Neuronal stem cell (in vitro differentiated cells): ENCODE measurements at regions not wholly inside any gene's neighbourhood (a gene's known extent, or its start where the extent isn't known, plus 50 kb on each side); places are given as distances from the start of the nearest gene placed in this dataset.
"Not testable (repeated sequence)": the region's sequence is repeated elsewhere in the genome, so short reads cannot be mapped to it uniquely, and the experiment has no call there.

Experiments
- DNase-seq: peaks from one replicate; pipeline ENCODE4 v3.0.0-alpha.2; 2013; ENCODE audit warnings: low spot score
- H2AFZ ChIP-seq: one replicate; pipeline ENCODE4 v1.6.1; 2013; ENCODE audit warnings: mild to moderate bottlenecking, low read length, inconsistent platforms
- H2AK5ac ChIP-seq: 2 replicates; pipeline ENCODE4 v1.6.1; 2013; ENCODE audit warnings: low read depth, mild to moderate bottlenecking, inconsistent platforms, low read length, moderate library complexity, mixed read lengths
- H2BK120ac ChIP-seq: 2 replicates; pipeline ENCODE4 v1.6.1; 2013; ENCODE audit warnings: low read depth, mild to moderate bottlenecking, inconsistent platforms, low read length, moderate library complexity, mixed read lengths
- H2BK12ac ChIP-seq: one replicate; pipeline ENCODE4 v1.6.1; 2013; ENCODE audit warnings: low read length, inconsistent platforms
- H2BK15ac ChIP-seq: 2 replicates; pipeline ENCODE4 v1.6.1; 2013; ENCODE audit warnings: mild to moderate bottlenecking, low read length, inconsistent platforms, mixed read lengths
- H2BK5ac ChIP-seq: one replicate; pipeline ENCODE4 v1.6.1; 2013; ENCODE audit warnings: inconsistent platforms, mild to moderate bottlenecking, low read length, moderate library complexity
- H3K14ac ChIP-seq: one replicate; pipeline ENCODE4 v1.6.1; 2013; ENCODE audit warnings: low read length, inconsistent platforms
- H3K18ac ChIP-seq: 2 replicates; pipeline ENCODE4 v1.6.1; 2013; ENCODE audit warnings: low read length, inconsistent platforms
- H3K23ac ChIP-seq: 2 replicates; pipeline ENCODE4 v1.6.1; 2013; ENCODE audit warnings: low read depth, mild to moderate bottlenecking, mixed read lengths, low read length, inconsistent platforms; ENCODE audit not compliant: poor library complexity
- H3K27ac ChIP-seq: replicated peaks from 3 replicates; pipeline ENCODE4 v1.5.1; 2013; ENCODE audit warnings: low read length, inconsistent platforms
- H3K27me3 ChIP-seq, 3 experiments: 2 replicates each; pipeline ENCODE4 v1.6.1; 2013; ENCODE audit warnings: low read length in 3 of 3, mild to moderate bottlenecking in 2 of 3, inconsistent platforms in 1 of 3, low read depth in 1 of 3, mixed read lengths in 1 of 3, moderate library complexity in 1 of 3; ENCODE audit not compliant: control insufficient read depth in 3 of 3, insufficient read depth in 3 of 3
- H3K36me3 ChIP-seq, 2 donors: replicated peaks in 1 of 2; 2 replicates each; pipeline ENCODE4 v1.6.1; 2013; ENCODE audit warnings: low read length in 2 of 2; ENCODE audit not compliant: control insufficient read depth in 2 of 2, insufficient read depth in 2 of 2
- H3K4ac ChIP-seq: 2 replicates; pipeline ENCODE4 v1.6.1; 2013; ENCODE audit warnings: inconsistent platforms, mild to moderate bottlenecking, low read length, moderate library complexity
- H3K4me1 ChIP-seq, 2 donors: 1 replicate in 1 of 2; 2 replicates in 1 of 2; pipeline ENCODE4 v1.6.1; 2013; ENCODE audit warnings: low read length in 2 of 2, low read depth in 1 of 2; ENCODE audit not compliant: control insufficient read depth in 2 of 2, insufficient read depth in 1 of 2
- H3K4me2 ChIP-seq: one replicate; pipeline ENCODE4 v1.6.1; 2013; ENCODE audit warnings: mild to moderate bottlenecking, low read length, inconsistent platforms; ENCODE audit not compliant: insufficient read depth, poor library complexity, severe bottlenecking
- H3K4me3 ChIP-seq, 2 donors: 2 replicates each; pipeline ENCODE4 v1.5.1; 2013; ENCODE audit warnings: low read length in 2 of 2, mild to moderate bottlenecking in 2 of 2, inconsistent platforms in 1 of 2, moderate library complexity in 1 of 2
- H3K79me1 ChIP-seq: one replicate; pipeline ENCODE4 v1.6.1; 2013; ENCODE audit warnings: low read depth, mild to moderate bottlenecking, inconsistent platforms, low read length, moderate library complexity
- H3K9ac ChIP-seq: one replicate; pipeline ENCODE4 v1.6.1; 2013; ENCODE audit warnings: mild to moderate bottlenecking, low read depth, low read length, inconsistent platforms; ENCODE audit not compliant: poor library complexity
- H3K9me3 ChIP-seq, 2 donors: replicated peaks in 1 of 2; 2 replicates each; pipeline versions ENCODE3 to v1.6.1; 2013; ENCODE audit warnings: low read length in 2 of 2, mild to moderate bottlenecking in 2 of 2, inconsistent platforms in 1 of 2, low read depth in 1 of 2, mixed read lengths in 1 of 2, moderate library complexity in 1 of 2; ENCODE audit not compliant: control insufficient read depth in 2 of 2, insufficient read depth in 1 of 2
- H4K8ac ChIP-seq: one replicate; pipeline ENCODE4 v1.6.1; 2013; ENCODE audit warnings: low read depth, mild to moderate bottlenecking, inconsistent platforms, low read length, moderate library complexity
- H4K91ac ChIP-seq: one replicate; pipeline ENCODE4 v1.6.1; 2013; ENCODE audit warnings: low read length, low read depth, mild to moderate bottlenecking, inconsistent platforms; ENCODE audit not compliant: poor library complexity
- WGBS, 2 donors: extraction: QIAGEN DNeasy Blood & Tissue Kit; methylation state at CpG; one replicate each; pipeline ENCODE4 v1.1.7; 2013; ENCODE audit warnings: missing lambda C conversion rate in 2 of 2, mixed read lengths in 1 of 2; ENCODE audit not compliant: insufficient read length in 2 of 2, insufficient replicate concordance in 1 of 2; ENCODE audit errors: extremely low coverage in 2 of 2; 5-methylcytosine and 5-hydroxymethylcytosine counted together

DNA sequence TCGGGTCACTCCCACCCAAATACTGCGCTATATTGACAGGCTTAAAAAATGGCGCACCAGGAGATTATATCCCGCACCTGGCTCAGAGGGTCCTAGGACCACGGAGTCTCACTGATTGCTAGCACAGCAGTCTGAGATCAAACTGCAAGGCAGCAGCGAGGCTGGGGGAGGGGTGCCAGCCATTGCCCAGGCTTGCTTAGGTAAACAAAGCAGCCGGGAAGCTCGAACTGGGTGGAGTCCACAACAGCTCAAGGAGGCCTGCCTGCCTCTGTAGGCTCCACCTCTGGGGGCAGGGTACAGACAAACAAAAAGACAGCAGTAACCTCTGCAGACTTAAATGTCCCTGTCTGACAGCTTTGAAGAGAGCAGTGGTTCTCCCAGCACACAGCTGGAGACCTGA, 2277.3 kb upstream of the ACO1 start:
- H2BK5ac ChIP-seq, H3K18ac ChIP-seq, H2AK5ac ChIP-seq, H2BK15ac ChIP-seq, H2BK12ac ChIP-seq, H3K4me2 ChIP-seq, H3K79me1 ChIP-seq, H4K91ac ChIP-seq, H3K14ac ChIP-seq, H3K9ac ChIP-seq, H3K4me3 ChIP-seq, H4K8ac ChIP-seq, DNase-seq, H3K27ac ChIP-seq, H3K23ac ChIP-seq, H2AFZ ChIP-seq, H3K4me1 ChIP-seq, H3K27me3 ChIP-seq, H3K9me3 ChIP-seq, H3K4ac ChIP-seq, H2BK120ac ChIP-seq, H3K36me3 ChIP-seq: not testable (repeated sequence)
- no CpG with 5 or more reads among the region's 8 CpGs for whole genome bisulfite sequencing, 2 donors

GRCh38 chr9:30116673-30117217, 2267.7 kb upstream of the ACO1 start:
- no peak overlapping the region for H3K18ac ChIP-seq
- H3K23ac ChIP-seq, result no peak overlapping the region
- H3K4ac ChIP-seq, result no peak overlapping the region
- no peak overlapping the region for H3K4me3 ChIP-seq
- H4K8ac ChIP-seq, result no peak overlapping the region
- no peak overlapping the region for H2BK12ac ChIP-seq
- H2BK120ac ChIP-seq, result no peak overlapping the region
- H3K9me3 ChIP-seq, result no peaks in the 10 kb centered on the region
- no peak overlapping the region for H2BK5ac ChIP-seq
- no peak overlapping the region for H2AFZ ChIP-seq
- H3K4me1 ChIP-seq, result no peaks in the 10 kb centered on the region
- no peaks in the 10 kb centered on the region for H3K27me3 ChIP-seq
- H3K14ac ChIP-seq, result no peak overlapping the region
- H4K91ac ChIP-seq, result no peak overlapping the region
- H2BK15ac ChIP-seq, result no peak overlapping the region
- H2AK5ac ChIP-seq, result no peak overlapping the region
- no peak overlapping the region for H3K27ac ChIP-seq
- no peak for DNase-seq
- H3K9ac ChIP-seq, result no peak overlapping the region
- H3K4me2 ChIP-seq, result no peak overlapping the region
- no peaks in the 10 kb centered on the region for H3K36me3 ChIP-seq
- WGBS, 2 donors, result no CpG with 5 or more reads among the region's 3 CpGs
- H3K79me1 ChIP-seq, result no peaks in the 10 kb centered on the region

DNA sequence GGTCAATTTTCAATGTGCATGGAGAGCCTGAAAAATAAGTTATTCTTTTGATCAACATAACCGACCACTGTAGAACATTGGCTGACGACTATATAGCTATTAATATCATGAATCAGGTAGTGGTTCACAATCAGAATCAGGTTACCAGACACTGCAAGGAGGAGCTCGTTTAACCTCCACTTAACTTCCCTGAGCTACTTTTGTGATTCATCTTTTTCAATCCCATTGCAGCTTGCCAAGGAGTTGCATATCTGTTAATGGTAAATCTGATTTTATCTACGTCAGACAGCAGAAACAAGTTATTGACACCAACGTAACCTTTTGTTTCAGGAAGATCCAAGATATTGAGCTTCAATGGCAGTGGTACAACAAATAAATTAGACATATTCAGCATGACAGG, 2263.8 kb upstream of the ACO1 start:
- Histone ChIP-seq H3K9me3 (no peaks in the 10 kb centered on the region), H3K27me3 (no peaks in the 10 kb centered on the region), H2BK5ac (no peak overlapping the region), H3K27ac (no peak overlapping the region), H2AFZ (no peak overlapping the region), H4K91ac (no peak overlapping the region), H2BK15ac (no peak overlapping the region), H3K18ac (no peak overlapping the region), H2BK120ac (no peak overlapping the region), H4K8ac (no peak overlapping the region), H3K79me1 (no peaks in the 10 kb centered on the region), H3K23ac (no peak overlapping the region), H2BK12ac (no peak overlapping the region), H3K4me1 (no peaks in the 10 kb centered on the region), H3K14ac (no peak overlapping the region), H2AK5ac (no peak overlapping the region), H3K4me2 (no peak overlapping the region), H3K9ac (no peak overlapping the region), H3K4ac (no peak overlapping the region), H3K36me3 (no peaks in the 10 kb centered on the region), H3K4me3 (no peak overlapping the region)
- DNase-seq, result no peak
- no CpG with 5 or more reads among the region's 5 CpGs for WGBS, 2 donors

DNA sequence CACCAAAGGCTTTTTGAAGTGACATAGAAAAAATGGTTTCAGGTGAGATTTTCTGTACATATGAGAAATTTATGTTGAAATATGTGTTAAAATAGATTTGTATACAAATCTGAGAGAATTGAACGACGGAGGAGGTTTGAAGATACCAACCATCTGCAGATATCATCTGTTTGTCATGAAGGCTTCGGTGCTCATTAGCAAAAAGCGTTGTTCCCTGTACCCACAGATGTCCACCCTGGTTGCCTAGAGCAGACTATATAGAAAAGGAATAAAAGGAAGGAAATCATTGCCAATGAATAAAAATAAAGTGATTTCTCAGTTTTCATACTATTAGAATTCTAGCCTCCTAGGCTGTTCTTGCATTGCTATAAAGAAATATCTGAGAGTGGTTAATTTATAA, 2262.8 kb upstream of the ACO1 start:
- WGBS, 2 donors, result no CpG with 5 or more reads among the region's 4 CpGs
- no peaks in the 10 kb centered on the region for H3K36me3 ChIP-seq
- H2BK5ac ChIP-seq, result no peak overlapping the region
- no peak overlapping the region for H2AFZ ChIP-seq
- H3K4me3 ChIP-seq, result no peak overlapping the region
- H3K9ac ChIP-seq, result no peak overlapping the region
- no peak overlapping the region for H3K18ac ChIP-seq
- no peak overlapping the region for H2BK15ac ChIP-seq
- H4K8ac ChIP-seq, result no peak overlapping the region
- no peak overlapping the region for H3K14ac ChIP-seq
- H3K4me1 ChIP-seq, result no peaks in the 10 kb centered on the region
- no peak overlapping the region for H4K91ac ChIP-seq
- no peak overlapping the region for H3K4ac ChIP-seq
- DNase-seq, result no peak
- H3K27ac ChIP-seq, result no peak overlapping the region
- H3K79me1 ChIP-seq, result no peaks in the 10 kb centered on the region
- no peak overlapping the region for H2BK120ac ChIP-seq
- no peaks in the 10 kb centered on the region for H3K9me3 ChIP-seq
- H2BK12ac ChIP-seq, result no peak overlapping the region
- no peak overlapping the region for H3K4me2 ChIP-seq
- H3K27me3 ChIP-seq, result no peaks in the 10 kb centered on the region
- no peak overlapping the region for H2AK5ac ChIP-seq
- H3K23ac ChIP-seq, result no peak overlapping the region
